A673 (cell line): ENCODE measurements at regions not wholly inside any gene's neighbourhood (a gene's known extent, or its start where the extent isn't known, plus 50 kb on each side); places are given as distances from the start of the nearest gene placed in this dataset.

Experiments used
- BruUV-seq: library from RNA; stranded (reverse); fragments of 400-500 nt; replicated peaks from 2 replicates; lab custom pipeline; 2021; lab: Mats Ljungman, UMichigan
- CTCF ChIA-PET: fragments of 300-600 bp; sonication (Branson Sonifier 250); formaldehyde crosslinking; loops from one replicate; lab custom pipeline; 2022; ENCODE audit warnings: antibody characterized with exemption; lab: Charles Lee
- POLR2A ChIA-PET: fragments of 300-600 bp; sonication (Branson Sonifier 250); formaldehyde crosslinking; loops from one replicate; lab custom pipeline; 2022; ENCODE audit warnings: antibody characterized with exemption; ENCODE audit not compliant: low non-redundant PET; lab: Charles Lee
- DNase-seq: peaks from one replicate; pipeline ENCODE4 v3.0.0-alpha.2; 2015; ENCODE audit warnings: low spot score
- H3K27ac ChIP-seq: fragments of 200-600 bp; sonication (generic); 2 replicates; pipeline ENCODE4 v1.5.1; 2016; ENCODE audit warnings: mixed run types, low read depth, mild to moderate bottlenecking, mixed read lengths, antibody characterized with exemption, low read length; ENCODE audit not compliant: poor library complexity, severe bottlenecking
- H3K27me3 ChIP-seq: fragments of 200-600 bp; sonication (generic); replicated peaks from 2 replicates; pipeline ENCODE4 v1.6.1; 2017; ENCODE audit warnings: mixed run types, low read depth, mild to moderate bottlenecking, mixed read lengths, antibody characterized with exemption, low read length; ENCODE audit not compliant: insufficient read depth, poor library complexity
- H3K36me3 ChIP-seq: fragments of 200-600 bp; sonication (generic); 2 replicates; pipeline ENCODE4 v1.6.1; 2016; ENCODE audit warnings: mixed run types, mild to moderate bottlenecking, mixed read lengths, antibody characterized with exemption, low read length; ENCODE audit not compliant: insufficient read depth, poor library complexity, severe bottlenecking
- H3K4me1 ChIP-seq: fragments of 200-600 bp; sonication (generic); 2 replicates; pipeline ENCODE4 v1.6.1; 2017; ENCODE audit warnings: mixed run types, mild to moderate bottlenecking, mixed read lengths, antibody characterized with exemption, low read length; ENCODE audit not compliant: insufficient read depth, poor library complexity, severe bottlenecking
- H3K4me3 ChIP-seq: fragments of 200-600 bp; sonication (generic); 2 replicates; pipeline ENCODE4 v1.5.1; 2016; ENCODE audit warnings: low read depth, mixed run types, mild to moderate bottlenecking, mixed read lengths, low read length; ENCODE audit not compliant: poor library complexity, severe bottlenecking
- H3K9me3 ChIP-seq: fragments of 200-600 bp; sonication (generic); 2 replicates; pipeline ENCODE4 v1.6.1; 2016; ENCODE audit warnings: mixed run types, low read depth, mild to moderate bottlenecking, mixed read lengths, antibody characterized with exemption, low read length; ENCODE audit not compliant: poor library complexity, severe bottlenecking
- EZH2 ChIP-seq: fragments of 200-600 bp; sonication (generic); IDR thresholded peaks from 2 replicates; pipeline ENCODE4 v1.6.1; 2017; ENCODE audit warnings: borderline replicate concordance, low read depth, mild to moderate bottlenecking, mixed read lengths, antibody characterized with exemption, low read length; ENCODE audit not compliant: poor library complexity, severe bottlenecking
- intact Hi-C: fragments of 100-400 bp; cut with micrococcal nuclease; formaldehyde crosslinking; loops from one replicate; pipeline ENCODE4 v1.10.0; 2022; ENCODE audit not compliant: unreplicated experiment
- TF ChIP-seq, protein P1 (sequence below): fragments of 300-800, 200-600 bp; sonication (generic); conservative IDR thresholded peaks from 2 replicates; pipeline ENCODE4 v1.5.1; 2017; ENCODE audit warnings: low read depth, mild to moderate bottlenecking, antibody characterized with exemption, low read length, moderate library complexity, mixed read lengths

- Histone ChIP-seq H3K27ac (no peak overlapping the region), H3K36me3 (no peaks in the 10 kb centered on the region), H3K9me3 (no peaks in the 10 kb centered on the region), H3K27me3 (no peaks in the 10 kb centered on the region), H3K4me1 (peaks cover 23% of the 10 kb centered on the region), H3K4me3 (no peak overlapping the region)
- BruUV-seq = no TSS peak
- TF ChIP-seq, protein P1, sequence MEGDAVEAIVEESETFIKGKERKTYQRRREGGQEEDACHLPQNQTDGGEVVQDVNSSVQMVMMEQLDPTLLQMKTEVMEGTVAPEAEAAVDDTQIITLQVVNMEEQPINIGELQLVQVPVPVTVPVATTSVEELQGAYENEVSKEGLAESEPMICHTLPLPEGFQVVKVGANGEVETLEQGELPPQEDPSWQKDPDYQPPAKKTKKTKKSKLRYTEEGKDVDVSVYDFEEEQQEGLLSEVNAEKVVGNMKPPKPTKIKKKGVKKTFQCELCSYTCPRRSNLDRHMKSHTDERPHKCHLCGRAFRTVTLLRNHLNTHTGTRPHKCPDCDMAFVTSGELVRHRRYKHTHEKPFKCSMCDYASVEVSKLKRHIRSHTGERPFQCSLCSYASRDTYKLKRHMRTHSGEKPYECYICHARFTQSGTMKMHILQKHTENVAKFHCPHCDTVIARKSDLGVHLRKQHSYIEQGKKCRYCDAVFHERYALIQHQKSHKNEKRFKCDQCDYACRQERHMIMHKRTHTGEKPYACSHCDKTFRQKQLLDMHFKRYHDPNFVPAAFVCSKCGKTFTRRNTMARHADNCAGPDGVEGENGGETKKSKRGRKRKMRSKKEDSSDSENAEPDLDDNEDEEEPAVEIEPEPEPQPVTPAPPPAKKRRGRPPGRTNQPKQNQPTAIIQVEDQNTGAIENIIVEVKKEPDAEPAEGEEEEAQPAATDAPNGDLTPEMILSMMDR = no peak
- TF ChIP-seq EZH2 = no peak
- ChIA-PET CTCF (no interaction called here), POLR2A (no interaction called here)
- DNase-seq = no peak
- intact Hi-C loops = no loop called here
Observed at GRCh38 chr18:39660141-39660540, 2094.5 kb upstream of the CELF4 start.

DNA sequence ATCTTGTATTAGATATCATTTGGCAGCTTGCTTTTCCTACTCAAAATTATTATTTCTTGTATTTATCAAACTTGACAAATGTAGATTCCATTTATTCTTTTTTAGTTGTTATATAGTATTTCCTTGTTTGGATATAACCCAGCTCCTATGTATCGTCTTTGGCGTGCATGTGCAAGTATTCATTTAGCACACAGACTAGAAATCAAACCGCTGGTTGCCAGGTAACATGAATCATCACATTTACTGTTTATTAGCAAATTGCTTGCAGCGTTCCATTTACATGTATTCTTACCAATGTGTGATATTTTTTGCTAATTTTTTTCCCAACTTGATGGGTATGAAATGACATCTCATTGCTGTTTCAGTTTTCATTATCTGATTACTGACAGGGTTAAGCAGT, 2089.7 kb upstream of the CELF4 start:
- ChIA-PET POLR2A (no interaction called here), CTCF (no interaction called here)
- intact Hi-C loops = no loop called here
- no peak overlapping the region for H3K4me3 ChIP-seq
- H3K27me3 ChIP-seq = no peaks in the 10 kb centered on the region
- H3K9me3 ChIP-seq = no peaks in the 10 kb centered on the region
- no peak for DNase-seq
- H3K36me3 ChIP-seq = no peaks in the 10 kb centered on the region
- TF ChIP-seq, protein P1 = no peak
- TF ChIP-seq EZH2 = no peak
- H3K4me1 ChIP-seq = peaks cover 23% of the 10 kb centered on the region
- no peak overlapping the region for H3K27ac ChIP-seq
- BruUV-seq = no TSS peak

DNA sequence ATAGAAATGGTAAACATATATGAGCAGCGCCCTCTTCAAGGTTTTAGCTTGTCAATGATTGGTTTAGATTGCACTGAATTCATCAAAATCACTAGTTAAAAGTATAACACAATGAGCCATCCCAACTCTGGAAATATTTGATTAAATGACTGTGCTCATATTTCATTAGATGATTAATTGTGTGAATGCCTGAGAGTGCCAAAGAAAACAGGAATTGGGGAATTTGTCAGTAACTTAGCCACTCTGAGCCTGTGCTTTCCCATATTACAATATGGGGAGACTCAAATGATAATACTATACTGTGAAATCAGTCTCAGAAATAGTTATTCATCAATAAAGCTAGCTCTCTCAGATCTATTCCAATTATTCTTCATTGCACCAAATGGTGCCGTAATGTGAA, 2087.6 kb upstream of the CELF4 start:
- DNase-seq = no peak
- POLR2A ChIA-PET = no interaction called here
- Histone ChIP-seq H3K4me1 (peaks cover 15% of the 10 kb centered on the region), H3K27me3 (no peaks in the 10 kb centered on the region), H3K9me3 (no peaks in the 10 kb centered on the region), H3K36me3 (no peaks in the 10 kb centered on the region), H3K27ac (no peak overlapping the region), H3K4me3 (no peak overlapping the region)
- CTCF ChIA-PET = no interaction called here
- intact Hi-C loops = no loop called here
- no TSS peak for BruUV-seq
- no peak for TF ChIP-seq EZH2
- TF ChIP-seq, protein P1 = no peak
